ENCODE measurements at regions not wholly inside any gene's neighbourhood (a gene's known extent, or its start where the extent isn't known, plus 50 kb on each side); places are given as distances from the start of the nearest gene placed in this dataset.
A peak's percentile ranks its signal among the peaks of the same experiment; 100 is the strongest.

DNA sequence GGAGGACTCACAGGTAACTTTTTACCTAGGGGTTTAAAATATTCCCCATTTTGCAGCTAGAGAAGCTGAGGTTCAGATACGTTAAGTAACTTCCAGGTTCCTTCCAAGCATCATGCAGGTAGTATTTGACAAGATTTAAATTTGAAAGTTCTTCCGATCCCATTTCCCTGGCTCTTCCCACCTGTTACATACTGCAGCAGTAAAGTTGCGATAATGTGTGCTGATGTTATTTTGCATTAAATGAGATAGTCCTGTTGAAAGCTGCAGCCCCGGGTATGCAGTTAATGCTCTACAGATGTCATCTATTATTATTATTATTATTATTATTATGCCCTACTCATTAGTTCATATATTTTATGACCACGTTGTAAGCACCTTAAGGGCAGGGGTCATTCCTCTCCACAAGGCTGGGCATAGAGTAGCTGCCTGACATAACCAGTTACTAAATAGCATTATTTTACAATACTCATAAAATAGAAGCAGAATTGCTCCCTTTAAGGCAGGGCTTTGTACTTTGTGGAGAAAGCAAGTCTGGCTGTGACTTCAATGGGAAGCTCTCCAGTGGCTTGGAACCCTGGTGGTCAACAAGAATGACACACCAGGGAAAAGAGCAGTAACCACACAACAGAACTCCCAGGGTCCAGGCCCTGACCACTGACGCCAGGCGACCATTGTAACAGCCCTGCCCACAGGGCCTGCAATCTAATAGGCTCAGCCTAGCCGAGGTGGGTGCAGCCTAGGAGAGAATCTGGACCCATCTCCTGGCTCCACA lies 90.8 kb upstream of the CALM2 start:
- no peak overlapping the region for H2AFZ ChIP-seq (ENCODE audit: low read depth, low read length)
- H3K27me3 ChIP-seq (ENCODE audit: insufficient read depth, low read length) = no peaks in the 10 kb centered on the region
- H3K4me1 ChIP-seq (ENCODE audit: insufficient read depth, low read length) = peaks cover 15% of the 10 kb centered on the region
- H4K20me1 ChIP-seq (ENCODE audit: insufficient read depth, low read length) = no peaks in the 10 kb centered on the region
- no peak for FAIRE-seq
- peaks cover 13% of the 10 kb centered on the region for H3K4me1 Mint-ChIP-seq (ENCODE audit: low read depth, unreplicated experiment)
- H3K4me2 ChIP-seq (ENCODE audit: low read length) = no peak overlapping the region
- no peaks in the 10 kb centered on the region for H3K79me2 ChIP-seq (ENCODE audit: insufficient read depth, low read length)
- H3K9me3 ChIP-seq (ENCODE audit: insufficient read depth, low read depth, low read length) = no peaks in the 10 kb centered on the region
- no peak overlapping the region for H3K27ac ChIP-seq (ENCODE audit: low read depth, low read length)
- no peak overlapping the region for H3K4me3 Mint-ChIP-seq (ENCODE audit: unreplicated experiment)
- peaks cover 3% of the 10 kb centered on the region for H3K27me3 Mint-ChIP-seq (ENCODE audit: low read depth, unreplicated experiment)
- no peak for TF ChIP-seq EZH2 (IDR thresholded peaks at IDR 0.05; ENCODE audit: insufficient read depth, low read length)
- TF ChIP-seq, protein P1, sequence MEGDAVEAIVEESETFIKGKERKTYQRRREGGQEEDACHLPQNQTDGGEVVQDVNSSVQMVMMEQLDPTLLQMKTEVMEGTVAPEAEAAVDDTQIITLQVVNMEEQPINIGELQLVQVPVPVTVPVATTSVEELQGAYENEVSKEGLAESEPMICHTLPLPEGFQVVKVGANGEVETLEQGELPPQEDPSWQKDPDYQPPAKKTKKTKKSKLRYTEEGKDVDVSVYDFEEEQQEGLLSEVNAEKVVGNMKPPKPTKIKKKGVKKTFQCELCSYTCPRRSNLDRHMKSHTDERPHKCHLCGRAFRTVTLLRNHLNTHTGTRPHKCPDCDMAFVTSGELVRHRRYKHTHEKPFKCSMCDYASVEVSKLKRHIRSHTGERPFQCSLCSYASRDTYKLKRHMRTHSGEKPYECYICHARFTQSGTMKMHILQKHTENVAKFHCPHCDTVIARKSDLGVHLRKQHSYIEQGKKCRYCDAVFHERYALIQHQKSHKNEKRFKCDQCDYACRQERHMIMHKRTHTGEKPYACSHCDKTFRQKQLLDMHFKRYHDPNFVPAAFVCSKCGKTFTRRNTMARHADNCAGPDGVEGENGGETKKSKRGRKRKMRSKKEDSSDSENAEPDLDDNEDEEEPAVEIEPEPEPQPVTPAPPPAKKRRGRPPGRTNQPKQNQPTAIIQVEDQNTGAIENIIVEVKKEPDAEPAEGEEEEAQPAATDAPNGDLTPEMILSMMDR (IDR thresholded peaks at IDR 0.05; ENCODE audit: insufficient read depth, low read depth, low read length) = no peak
- no peaks in the 10 kb centered on the region for H3K9me3 Mint-ChIP-seq (ENCODE audit: unreplicated experiment)
- no peak overlapping the region for H3K4me3 ChIP-seq (ENCODE audit: insufficient read depth, low read depth, low read length)
- H3K9ac ChIP-seq (ENCODE audit: low read length) = no peak overlapping the region
- no peak overlapping the region for H3K27ac Mint-ChIP-seq (ENCODE audit: unreplicated experiment)
- peaks cover 2% of the 10 kb centered on the region for H3K36me3 Mint-ChIP-seq (ENCODE audit: low read depth, unreplicated experiment)
- no peak for DNase-seq (ENCODE audit: low read depth)
- H3K36me3 ChIP-seq (ENCODE audit: insufficient read depth, low read length) = no peaks in the 10 kb centered on the region

DNA sequence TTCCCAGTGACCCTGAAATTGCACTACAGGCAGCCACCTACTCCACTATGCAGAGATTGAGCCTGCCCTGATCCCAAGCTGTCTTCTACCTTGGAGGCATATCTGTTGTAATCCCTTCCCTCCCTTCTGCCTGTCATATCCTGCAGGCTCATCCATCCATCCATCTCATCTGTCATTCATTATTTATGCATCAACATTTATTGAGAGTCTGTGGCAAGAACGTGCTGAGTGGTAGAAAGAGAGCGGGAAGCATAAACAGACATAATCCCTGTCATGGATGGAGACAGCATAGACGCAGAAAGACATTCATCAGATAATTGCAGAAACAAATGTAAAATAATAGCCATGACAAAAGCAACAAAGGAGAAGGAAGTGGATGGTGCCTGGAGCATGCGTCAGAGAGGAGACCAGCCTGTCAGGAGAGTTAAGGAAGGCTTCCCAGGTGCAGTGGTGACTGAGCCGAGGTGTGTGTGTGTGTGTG lies 89.5 kb upstream of the CALM2 start:
- Histone ChIP-seq H3K4me1 (ENCODE audit: insufficient read depth, low read length) (peaks cover 11% of the 10 kb centered on the region), H2AFZ (ENCODE audit: low read depth, low read length) (no peak overlapping the region)
- H3K27me3 Mint-ChIP-seq (ENCODE audit: low read depth, unreplicated experiment) = peaks cover 3% of the 10 kb centered on the region

More for the DNA sequence above, 89.5 kb upstream of the CALM2 start:
- no peaks in the 10 kb centered on the region for H3K79me2 ChIP-seq (ENCODE audit: insufficient read depth, low read length)
- no peak overlapping the region for H3K9ac ChIP-seq (ENCODE audit: low read length)
- no peaks in the 10 kb centered on the region for H3K36me3 ChIP-seq (ENCODE audit: insufficient read depth, low read length)
- no peak for TF ChIP-seq EZH2 (IDR thresholded peaks at IDR 0.05; ENCODE audit: insufficient read depth, low read length)
- TF ChIP-seq, protein P1 (IDR thresholded peaks at IDR 0.05; ENCODE audit: insufficient read depth, low read depth, low read length) = no peak
- no peak overlapping the region for H3K4me3 Mint-ChIP-seq (ENCODE audit: unreplicated experiment)
- FAIRE-seq = no peak
- no peak overlapping the region for H3K4me2 ChIP-seq (ENCODE audit: low read length)
- peak; percentile 33 for DNase-seq (ENCODE audit: low read depth)
- H3K27me3 ChIP-seq (ENCODE audit: insufficient read depth, low read length) = no peaks in the 10 kb centered on the region
- no peaks in the 10 kb centered on the region for H3K9me3 ChIP-seq (ENCODE audit: insufficient read depth, low read depth, low read length)
- H3K4me1 Mint-ChIP-seq (ENCODE audit: low read depth, unreplicated experiment) = peaks cover 13% of the 10 kb centered on the region
- H3K9me3 Mint-ChIP-seq (ENCODE audit: unreplicated experiment) = no peaks in the 10 kb centered on the region
- no peak overlapping the region for H3K27ac ChIP-seq (ENCODE audit: low read depth, low read length)
- no peak overlapping the region for H3K4me3 ChIP-seq (ENCODE audit: insufficient read depth, low read depth, low read length)
- H3K27ac Mint-ChIP-seq (ENCODE audit: unreplicated experiment) = no peak overlapping the region
- H3K36me3 Mint-ChIP-seq (ENCODE audit: low read depth, unreplicated experiment) = peaks cover 2% of the 10 kb centered on the region
- no peaks in the 10 kb centered on the region for H4K20me1 ChIP-seq (ENCODE audit: insufficient read depth, low read length)
